K562 (cell line): ENCODE measurements at regions not wholly inside any gene's neighbourhood (a gene's known extent, or its start where the extent isn't known, plus 50 kb on each side); places are given as distances from the start of the nearest gene placed in this dataset.

ENCODE experiments used
- CREB3L1 ChIP-seq: fragments of 450-650 bp; IDR thresholded peaks from 2 replicates; pipeline ENCODE4 v1.6.1; 2014; ENCODE audit warnings: low read depth, mild to moderate bottlenecking, moderate library complexity, borderline replicate concordance
- CTCF ChIP-seq, 3 experiments: IDR thresholded peaks in 2 of 3; conservative IDR thresholded peaks in 1 of 3; 2 replicates each; pipeline ENCODE4 v1.5.1; 2011 to 2012; ENCODE audit warnings: low read length in 3 of 3, mild to moderate bottlenecking in 3 of 3, control low read depth in 2 of 3, improper control_type of control experiment in 1 of 3, inconsistent platforms in 1 of 3, low read depth in 1 of 3, mixed read lengths in 1 of 3, moderate library complexity in 1 of 3; ENCODE audit not compliant: insufficient read depth in 2 of 3
- FOXA1 ChIP-seq: fragments of 450-650 bp; IDR thresholded peaks from 2 replicates; pipeline ENCODE4 v1.6.1; 2016; ENCODE audit warnings: mild to moderate bottlenecking, borderline replicate concordance
- NR1H2 ChIP-seq: sonication (generic); formaldehyde crosslinking; IDR thresholded peaks from 2 replicates; pipeline ENCODE4 v1.4.0; 2020; ENCODE audit warnings: mild to moderate bottlenecking, missing genetic modification reagents
- NRF1 ChIP-seq, 2 experiments: fragments of 450-650 bp; IDR thresholded peaks in 1 of 2; conservative IDR thresholded peaks in 1 of 2; 2 replicates each; pipeline ENCODE4 v1.6.1; 2014; ENCODE audit warnings: mild to moderate bottlenecking in 2 of 2
- RAD21 ChIP-seq, 2 experiments: fragments of 250-450 bp in 1 of 2; fragments of 450-650 bp in 1 of 2; sonication (Bioruptor Pico) in 1 of 2; formaldehyde crosslinking in 1 of 2; IDR thresholded peaks in 1 of 2; conservative IDR thresholded peaks in 1 of 2; 2 replicates each; pipeline versions ENCODE4 v1.4.0 to v1.8.0; 2020 to 2022; ENCODE audit warnings: mild to moderate bottlenecking in 2 of 2, moderate library complexity in 1 of 2
- REST ChIP-seq, 2 experiments: fragments of 450-650 bp; formaldehyde crosslinking in 1 of 2; IDR thresholded peaks; 2 replicates each; pipeline versions ENCODE4 v1.4.0 to v1.6.1; 2014 to 2020; ENCODE audit warnings: mild to moderate bottlenecking in 2 of 2, borderline replicate concordance in 1 of 2, low read depth in 1 of 2
- SMC3 ChIP-seq: conservative IDR thresholded peaks from 2 replicates; pipeline ENCODE4 v1.6.1; 2011; ENCODE audit warnings: low read depth, low read length, improper control_type of control experiment; ENCODE audit not compliant: insufficient read depth
- SRF ChIP-seq, 2 experiments: fragments of 250-450, 450-650 bp in 1 of 2; sonication (Bioruptor Pico) in 1 of 2; sonication (generic) in 1 of 2; formaldehyde crosslinking; IDR thresholded peaks; 2 replicates each; pipeline versions ENCODE4 v1.5.0 to v1.5.1; 2020 to 2022; ENCODE audit warnings: mild to moderate bottlenecking in 1 of 2, missing genetic modification reagents in 1 of 2
- TAF15 ChIP-seq: fragments of 200-400 bp; formaldehyde crosslinking; IDR thresholded peaks from 2 replicates; pipeline ENCODE4 v1.6.1; 2017; ENCODE audit warnings: mild to moderate bottlenecking, low read depth, low read length, moderate library complexity
- ZNF146 ChIP-seq: IDR thresholded peaks from one replicate; pipeline ENCODE4 v1.6.1; 2018; ENCODE audit warnings: missing compliant biosample characterization; ENCODE audit not compliant: unreplicated experiment
- ZNF518B ChIP-seq: fragments of 250-450 bp; sonication (Bioruptor Pico); IDR thresholded peaks from 2 replicates; pipeline ENCODE4 v1.5.0; 2021; ENCODE audit warnings: mild to moderate bottlenecking, moderate library complexity

- TF ChIP-seq CTCF (IDR thresholded peaks at IDR 0.05 in 2 of 3, conservative IDR thresholded peaks at IDR 0.05 in 1 of 3; ENCODE audit: insufficient read depth in 2 of 3, low read depth in 1 of 3, low read length in 3 of 3) (peak; percentile 47 to 57 (median 54)), SRF (CRISPR knock-in tag; IDR thresholded peaks at IDR 0.05) (no peak), ZNF146 (no peak), SMC3 (peak; percentile 43), NRF1 (conservative IDR thresholded peaks at IDR 0.05 in 1 of 2, IDR thresholded peaks at IDR 0.05 in 1 of 2) (peak; percentile 60 to 68), REST (IDR thresholded peaks at IDR 0.05; ENCODE audit: borderline replicate concordance) (peak; percentile 43; the same call in 1 of the 2 replicates), REST (CRISPR knock-in tag; IDR thresholded peaks at IDR 0.05; ENCODE audit: low read depth) (no peak), TAF15 (no peak), CREB3L1 (no peak), ZNF518B (CRISPR knock-in tag) (no peak), FOXA1 (no peak), RAD21 (CRISPR knock-in tag; conservative IDR thresholded peaks at IDR 0.05 in 1 of 2, IDR thresholded peaks at IDR 0.05 in 1 of 2) (peak; percentile 35 to 68; a peak in 2 of 4 replicates), NR1H2 (no peak)
These were observed 318.3 kb upstream of the SLC7A11 start (continued) for GRCh38 chr4:138560448-138560847.
